ENCODE measurements at regions not wholly inside any gene's neighbourhood (a gene's known extent, or its start where the extent isn't known, plus 50 kb on each side); places are given as distances from the start of the nearest gene placed in this dataset.

DNA sequence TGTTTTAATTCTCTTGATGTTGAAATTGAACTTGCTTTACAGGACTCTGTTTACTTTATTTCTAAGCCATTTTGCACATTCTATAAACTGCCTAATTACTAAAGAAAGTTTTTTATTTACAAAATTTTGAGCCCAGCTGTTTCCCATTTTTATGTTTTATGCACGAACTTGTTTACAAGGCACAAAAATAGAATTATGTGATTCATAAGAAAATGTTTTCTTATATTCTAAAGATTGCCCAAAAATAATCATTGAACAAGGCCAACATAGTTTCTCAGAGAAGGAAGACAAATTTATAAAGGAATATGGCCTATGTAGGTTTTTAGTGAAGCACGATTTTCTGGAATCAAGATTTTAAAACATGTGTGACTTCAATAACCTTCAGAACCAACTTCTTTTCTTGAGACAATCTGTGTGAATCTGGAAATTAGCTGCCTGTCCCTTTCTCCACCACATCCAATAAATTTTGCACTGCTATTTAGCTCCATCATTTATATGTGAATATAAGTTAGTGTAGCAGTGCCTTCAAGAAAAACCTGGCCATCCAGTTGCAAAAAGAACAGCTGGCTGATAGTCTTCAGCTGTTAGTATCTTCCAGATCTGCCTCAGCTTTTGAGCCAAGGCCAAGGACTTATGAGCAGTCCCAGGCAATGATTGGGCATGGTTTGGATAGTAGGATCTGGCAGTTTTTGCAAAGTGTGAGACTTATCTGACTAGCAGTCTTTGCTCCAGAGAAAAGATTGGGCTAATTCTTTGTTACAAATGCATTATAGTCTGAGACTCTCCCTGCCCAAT is 253.2 kb upstream of the COL3A1 start:
- no peaks in the 10 kb centered on the region for H4K20me1 ChIP-seq (ENCODE audit: control insufficient read depth, extremely low read depth, insufficient read depth, low read length)
- TF ChIP-seq, protein P1, sequence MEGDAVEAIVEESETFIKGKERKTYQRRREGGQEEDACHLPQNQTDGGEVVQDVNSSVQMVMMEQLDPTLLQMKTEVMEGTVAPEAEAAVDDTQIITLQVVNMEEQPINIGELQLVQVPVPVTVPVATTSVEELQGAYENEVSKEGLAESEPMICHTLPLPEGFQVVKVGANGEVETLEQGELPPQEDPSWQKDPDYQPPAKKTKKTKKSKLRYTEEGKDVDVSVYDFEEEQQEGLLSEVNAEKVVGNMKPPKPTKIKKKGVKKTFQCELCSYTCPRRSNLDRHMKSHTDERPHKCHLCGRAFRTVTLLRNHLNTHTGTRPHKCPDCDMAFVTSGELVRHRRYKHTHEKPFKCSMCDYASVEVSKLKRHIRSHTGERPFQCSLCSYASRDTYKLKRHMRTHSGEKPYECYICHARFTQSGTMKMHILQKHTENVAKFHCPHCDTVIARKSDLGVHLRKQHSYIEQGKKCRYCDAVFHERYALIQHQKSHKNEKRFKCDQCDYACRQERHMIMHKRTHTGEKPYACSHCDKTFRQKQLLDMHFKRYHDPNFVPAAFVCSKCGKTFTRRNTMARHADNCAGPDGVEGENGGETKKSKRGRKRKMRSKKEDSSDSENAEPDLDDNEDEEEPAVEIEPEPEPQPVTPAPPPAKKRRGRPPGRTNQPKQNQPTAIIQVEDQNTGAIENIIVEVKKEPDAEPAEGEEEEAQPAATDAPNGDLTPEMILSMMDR (conservative IDR thresholded peaks at IDR 0.05 in 1 of 2, IDR thresholded peaks at IDR 0.05 in 1 of 2; ENCODE audit: low read depth in 1 of 2, low read length in 2 of 2): no peak
- TF ChIP-seq EZH2 (IDR thresholded peaks at IDR 0.05; ENCODE audit: low read length, missing control alignments): no peak
- H3K79me2 ChIP-seq (ENCODE audit: control insufficient read depth, insufficient read depth, low read length): no peaks in the 10 kb centered on the region
- H3K27me3 ChIP-seq (ENCODE audit: control insufficient read depth, insufficient read depth, low read length): no peaks in the 10 kb centered on the region
- no peaks in the 10 kb centered on the region for H3K9me3 ChIP-seq (ENCODE audit: control insufficient read depth, insufficient read depth, low read depth, low read length)
- H3K9ac ChIP-seq (ENCODE audit: insufficient read depth, low read length): no peak overlapping the region
- DNase-seq (ENCODE audit: low read depth in 2 of 2): peak; percentile 6 to 73
- H3K4me2 ChIP-seq (ENCODE audit: extremely low read depth, insufficient read depth, low read length): no peak overlapping the region
- H3K36me3 ChIP-seq (ENCODE audit: control insufficient read depth, insufficient read depth, low read length): no peaks in the 10 kb centered on the region
- H3K4me3 ChIP-seq (replicated peaks in 1 of 4; ENCODE audit: control extremely low read depth in 1 of 4, insufficient read depth in 1 of 4, low read depth in 3 of 4, low read length in 4 of 4): no peak overlapping the region
- no peaks in the 10 kb centered on the region for H3K4me1 ChIP-seq (ENCODE audit: control insufficient read depth, extremely low read depth, insufficient read depth, low read length)
- no peak overlapping the region for H2AFZ ChIP-seq (ENCODE audit: low read length)
- no peak overlapping the region for H3K27ac ChIP-seq (ENCODE audit: insufficient read depth, low read length)

DNA sequence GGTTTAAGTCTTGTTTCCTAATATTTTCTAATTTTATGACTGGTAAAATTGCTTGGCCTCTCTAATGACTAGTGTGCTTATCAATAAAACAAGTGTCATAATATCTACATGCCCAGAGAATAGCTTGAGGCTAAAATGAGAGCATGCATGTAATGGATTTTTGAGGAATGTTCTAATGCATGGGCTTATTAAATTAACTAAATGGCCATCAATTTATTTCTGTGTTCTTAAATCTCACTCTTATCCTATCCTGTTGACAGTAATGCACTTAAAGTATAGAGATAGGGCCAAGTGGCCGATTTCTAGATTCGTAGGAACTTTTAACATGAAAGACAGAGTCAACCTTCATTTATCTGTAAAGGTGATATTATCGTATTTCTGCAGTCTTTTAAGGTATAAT is 252.4 kb upstream of the COL3A1 start:
- Histone ChIP-seq H3K27me3 (ENCODE audit: control insufficient read depth, insufficient read depth, low read length) (no peaks in the 10 kb centered on the region), H3K4me2 (ENCODE audit: extremely low read depth, insufficient read depth, low read length) (no peak overlapping the region), H3K27ac (ENCODE audit: insufficient read depth, low read length) (no peak overlapping the region), H2AFZ (ENCODE audit: low read length) (no peak overlapping the region), H3K9me3 (ENCODE audit: control insufficient read depth, insufficient read depth, low read depth, low read length) (no peaks in the 10 kb centered on the region), H4K20me1 (ENCODE audit: control insufficient read depth, extremely low read depth, insufficient read depth, low read length) (no peaks in the 10 kb centered on the region), H3K79me2 (ENCODE audit: control insufficient read depth, insufficient read depth, low read length) (no peaks in the 10 kb centered on the region), H3K4me1 (ENCODE audit: control insufficient read depth, extremely low read depth, insufficient read depth, low read length) (no peaks in the 10 kb centered on the region), H3K36me3 (ENCODE audit: control insufficient read depth, insufficient read depth, low read length) (no peaks in the 10 kb centered on the region), H3K4me3 (replicated peaks in 1 of 4; ENCODE audit: control extremely low read depth in 1 of 4, insufficient read depth in 1 of 4, low read depth in 3 of 4, low read length in 4 of 4) (no peak overlapping the region), H3K9ac (ENCODE audit: insufficient read depth, low read length) (no peak overlapping the region)
- DNase-seq (ENCODE audit: low read depth in 2 of 2): no peak
- TF ChIP-seq, protein P1 (conservative IDR thresholded peaks at IDR 0.05 in 1 of 2, IDR thresholded peaks at IDR 0.05 in 1 of 2; ENCODE audit: low read depth in 1 of 2, low read length in 2 of 2): no peak
- no peak for TF ChIP-seq EZH2 (IDR thresholded peaks at IDR 0.05; ENCODE audit: low read length, missing control alignments)

DNA sequence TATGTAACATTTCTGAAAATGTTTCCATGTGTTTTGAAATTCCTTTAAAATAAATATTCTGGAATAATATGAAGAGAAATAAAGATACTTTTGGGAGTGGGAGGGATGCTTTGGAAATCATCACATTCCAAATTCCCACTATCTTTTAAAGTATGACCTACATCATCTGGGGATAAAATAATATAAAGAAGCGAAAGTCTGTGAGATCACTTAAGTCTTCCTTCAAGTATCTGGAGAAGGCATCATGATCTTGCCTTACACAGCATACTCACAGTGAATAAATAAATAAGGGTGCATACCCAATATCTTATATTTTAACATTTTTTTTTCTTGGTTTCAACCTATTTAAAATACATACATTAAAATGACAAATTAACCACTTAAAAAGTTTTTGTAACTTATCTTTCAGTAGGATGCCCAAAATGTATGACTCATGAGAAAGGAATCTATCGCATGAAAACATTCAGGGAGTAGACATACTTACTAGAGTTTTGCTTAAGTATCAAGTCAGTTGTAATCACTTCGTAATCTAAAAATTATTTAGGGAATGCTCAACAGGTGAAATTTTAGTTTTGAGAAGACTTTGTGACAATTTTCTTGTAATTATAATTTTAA is 248.3 kb upstream of the COL3A1 start:
- no peak overlapping the region for H3K9ac ChIP-seq (ENCODE audit: insufficient read depth, low read length)
- no peaks in the 10 kb centered on the region for H4K20me1 ChIP-seq (ENCODE audit: control insufficient read depth, extremely low read depth, insufficient read depth, low read length)
- H3K4me3 ChIP-seq (replicated peaks in 1 of 4; ENCODE audit: control extremely low read depth in 1 of 4, insufficient read depth in 1 of 4, low read depth in 3 of 4, low read length in 4 of 4): no peak overlapping the region
- H3K79me2 ChIP-seq (ENCODE audit: control insufficient read depth, insufficient read depth, low read length): no peaks in the 10 kb centered on the region
- H3K4me1 ChIP-seq (ENCODE audit: control insufficient read depth, extremely low read depth, insufficient read depth, low read length): no peaks in the 10 kb centered on the region
- H3K36me3 ChIP-seq (ENCODE audit: control insufficient read depth, insufficient read depth, low read length): no peaks in the 10 kb centered on the region
- H3K27ac ChIP-seq (ENCODE audit: insufficient read depth, low read length): no peak overlapping the region
- no peak overlapping the region for H2AFZ ChIP-seq (ENCODE audit: low read length)
- peak; percentile 58 to 87 for DNase-seq (ENCODE audit: low read depth in 2 of 2)
- no peak for TF ChIP-seq EZH2 (IDR thresholded peaks at IDR 0.05; ENCODE audit: low read length, missing control alignments)
- TF ChIP-seq, protein P1 (conservative IDR thresholded peaks at IDR 0.05 in 1 of 2, IDR thresholded peaks at IDR 0.05 in 1 of 2; ENCODE audit: low read depth in 1 of 2, low read length in 2 of 2): no peak
- H3K9me3 ChIP-seq (ENCODE audit: control insufficient read depth, insufficient read depth, low read depth, low read length): no peaks in the 10 kb centered on the region
- no peaks in the 10 kb centered on the region for H3K27me3 ChIP-seq (ENCODE audit: control insufficient read depth, insufficient read depth, low read length)
- H3K4me2 ChIP-seq (ENCODE audit: extremely low read depth, insufficient read depth, low read length): no peak overlapping the region
